Mesenchymal stem cell (in vitro differentiated cells and primary cell): ENCODE measurements at regions not wholly inside any gene's neighbourhood (a gene's known extent, or its start where the extent isn't known, plus 50 kb on each side); places are given as distances from the start of the nearest gene placed in this dataset. TPM values are rescaled to one million over a fixed set of nuclear protein-coding genes. Genes with fewer than 3 reads are reported as not detected.
"Not testable (repeated sequence)": the region's sequence is repeated elsewhere in the genome, so short reads cannot be mapped to it uniquely, and the experiment has no call there.

ENCODE experiments used
- DNase-seq: peaks from one replicate; pipeline ENCODE4 v3.0.0-alpha.2; 2013
- H2AFZ ChIP-seq: one replicate; pipeline ENCODE4 v1.6.1; 2013; ENCODE audit warnings: low read depth, mild to moderate bottlenecking, control low read depth, inconsistent platforms, low read length, moderate library complexity
- H2AK5ac ChIP-seq: 2 replicates; pipeline ENCODE4 v1.6.1; 2013; ENCODE audit warnings: low read length, moderate library complexity, mild to moderate bottlenecking, inconsistent platforms; ENCODE audit not compliant: severe bottlenecking
- H2BK120ac ChIP-seq: one replicate; pipeline ENCODE4 v1.6.1; 2013; ENCODE audit warnings: low read depth, mild to moderate bottlenecking, inconsistent platforms, low read length, moderate library complexity
- H2BK12ac ChIP-seq, 2 experiments: one replicate each; pipeline ENCODE4 v1.6.1; 2013; ENCODE audit warnings: inconsistent platforms in 2 of 2, low read length in 2 of 2, mild to moderate bottlenecking in 2 of 2, moderate library complexity in 2 of 2, control low read depth in 1 of 2
- H2BK15ac ChIP-seq: one replicate; pipeline ENCODE4 v1.6.1; 2013; ENCODE audit warnings: mild to moderate bottlenecking, low read depth, inconsistent platforms; ENCODE audit not compliant: poor library complexity, severe bottlenecking
- H2BK5ac ChIP-seq: 2 replicates; pipeline ENCODE4 v1.6.1; 2013; ENCODE audit warnings: low read depth, mild to moderate bottlenecking, low read length, control low read depth, inconsistent platforms; ENCODE audit not compliant: poor library complexity, severe bottlenecking
- H3K14ac ChIP-seq, 2 experiments: one replicate each; pipeline ENCODE4 v1.6.1; 2013; ENCODE audit warnings: inconsistent platforms in 2 of 2, low read length in 2 of 2, control low read depth in 1 of 2, mild to moderate bottlenecking in 1 of 2, moderate library complexity in 1 of 2
- H3K18ac ChIP-seq, 2 experiments: one replicate each; pipeline ENCODE4 v1.6.1; 2013; ENCODE audit warnings: inconsistent platforms in 2 of 2, low read length in 2 of 2, control low read depth in 1 of 2, low read depth in 1 of 2, mild to moderate bottlenecking in 1 of 2
- H3K23ac ChIP-seq, 2 experiments: one replicate each; pipeline ENCODE4 v1.6.1; 2013; ENCODE audit warnings: inconsistent platforms in 2 of 2, low read length in 2 of 2, mild to moderate bottlenecking in 2 of 2, moderate library complexity in 2 of 2, control low read depth in 1 of 2
- H3K27ac ChIP-seq: 2 replicates; pipeline ENCODE4 v1.5.1; 2013; ENCODE audit warnings: mild to moderate bottlenecking, moderate library complexity, low read length, control low read depth, inconsistent platforms; ENCODE audit not compliant: poor library complexity, severe bottlenecking
- H3K27me3 ChIP-seq, 2 experiments: 2 replicates each; pipeline versions ENCODE4 v1.6.1 to v1.7.0; 2013; ENCODE audit warnings: low read length in 2 of 2, mild to moderate bottlenecking in 2 of 2, moderate library complexity in 2 of 2, control low read depth in 1 of 2, inconsistent platforms in 1 of 2; ENCODE audit not compliant: control insufficient read depth in 1 of 2, insufficient read depth in 1 of 2
- H3K36me3 ChIP-seq, 2 experiments: 2 replicates each; pipeline versions ENCODE4 v1.6.1 to v1.7.0; 2013; ENCODE audit warnings: low read length in 2 of 2, control low read depth in 1 of 2, inconsistent platforms in 1 of 2, low read depth in 1 of 2, mild to moderate bottlenecking in 1 of 2; ENCODE audit not compliant: insufficient read depth in 2 of 2, control insufficient read depth in 1 of 2
- H3K4ac ChIP-seq, 2 experiments: one replicate each; pipeline ENCODE4 v1.6.1; 2013; ENCODE audit warnings: inconsistent platforms in 2 of 2, low read length in 2 of 2, mild to moderate bottlenecking in 2 of 2, moderate library complexity in 2 of 2, control low read depth in 1 of 2, low read depth in 1 of 2
- H3K4me1 ChIP-seq: 2 replicates; pipeline ENCODE4 v1.6.1; 2013; ENCODE audit warnings: low read depth, low read length, control low read depth; ENCODE audit not compliant: control insufficient read depth, insufficient read depth
- H3K4me2 ChIP-seq: 2 replicates; pipeline ENCODE4 v1.6.1; 2013; ENCODE audit warnings: low read length, mild to moderate bottlenecking, inconsistent platforms; ENCODE audit not compliant: poor library complexity, severe bottlenecking
- H3K4me3 ChIP-seq, 2 experiments: 2 replicates each; pipeline versions ENCODE4 v1.5.1 to v1.7.0; 2013; ENCODE audit warnings: low read length in 2 of 2, mild to moderate bottlenecking in 2 of 2, control low read depth in 1 of 2, low read depth in 1 of 2; ENCODE audit not compliant: insufficient read depth in 1 of 2
- H3K79me1 ChIP-seq: replicated peaks from 2 replicates; pipeline ENCODE4 v1.6.1; 2013; ENCODE audit warnings: mild to moderate bottlenecking, control low read depth, low read length, inconsistent platforms; ENCODE audit not compliant: poor library complexity, severe bottlenecking
- H3K9ac ChIP-seq: 2 replicates; pipeline ENCODE4 v1.7.0; 2013; ENCODE audit warnings: mild to moderate bottlenecking, low read length, moderate library complexity
- H3K9me3 ChIP-seq: 2 replicates; pipeline ENCODE4 v1.7.0; 2013; ENCODE audit warnings: mild to moderate bottlenecking, low read length; ENCODE audit not compliant: control insufficient read depth
- H4K8ac ChIP-seq: one replicate; pipeline ENCODE4 v1.6.1; 2013; ENCODE audit warnings: inconsistent platforms, mild to moderate bottlenecking, low read length, moderate library complexity
- H4K91ac ChIP-seq: one replicate; pipeline ENCODE4 v1.6.1; 2013; ENCODE audit warnings: mild to moderate bottlenecking, low read length, inconsistent platforms
- WGBS: methylation state at CpG from one replicate; pipeline ENCODE4 v1.1.7; 2013; ENCODE audit warnings: mixed read lengths; 5-methylcytosine and 5-hydroxymethylcytosine counted together
- small RNA-seq: library from polyadenylated mRNA; stranded (forward); fragments of <200 nt; extraction: miRNeasy Mini kit (QIAGEN cat#:217004); gene quantifications from one replicate; pipeline ENCODE3, GENCODE V24; 2013; ENCODE audit warnings: low read depth

- H3K4ac ChIP-seq, H2AK5ac ChIP-seq, H3K4me3 ChIP-seq, H3K23ac ChIP-seq, H2AFZ ChIP-seq, H2BK12ac ChIP-seq, H3K4me2 ChIP-seq, H2BK120ac ChIP-seq, H3K27ac ChIP-seq, H3K9ac ChIP-seq, H2BK15ac ChIP-seq, H3K27me3 ChIP-seq, H3K14ac ChIP-seq, H4K8ac ChIP-seq, H3K9me3 ChIP-seq, H4K91ac ChIP-seq, H2BK5ac ChIP-seq, H3K18ac ChIP-seq, H3K4me1 ChIP-seq, DNase-seq, H3K79me1 ChIP-seq: not testable (repeated sequence)
- WGBS, result 95% methylated on average over 13 of the region's 15 CpGs
- peaks cover 2 to 16% of the 10 kb centered on the region in 2 experiments for H3K36me3 ChIP-seq
Observed at GRCh38 chr5:1573217-1574022, 49.7 kb upstream of the LPCAT1 start.

Small RNA genes lying in the stretch of these regions (small RNA-seq; reads per million reads assigned to genes)
- not detected for gene AC091849.1
- gene MIR4277, result not detected
